Stomach (tissue), 4 donors: ENCODE measurements at regions not wholly inside any gene's neighbourhood (a gene's known extent, or its start where the extent isn't known, plus 50 kb on each side); places are given as distances from the start of the nearest gene placed in this dataset.

Source experiments
- CTCF ChIP-seq, 7 experiments: fragments of 450-650 bp in 4 of 7; fragments of 200-600 bp in 3 of 7; sonication (generic) in 3 of 7; IDR thresholded peaks; one replicate each; pipeline ENCODE4 v1.5.1; 2016 to 2019; ENCODE audit warnings: antibody characterized with exemption in 7 of 7, control low read depth in 2 of 7, mild to moderate bottlenecking in 1 of 7
- POLR2A ChIP-seq, 4 donors: fragments of 450-650 bp; IDR thresholded peaks; one replicate each; pipeline ENCODE4 v1.6.1; 2016; ENCODE audit warnings: antibody characterized with exemption in 4 of 4, control low read depth in 2 of 4, mild to moderate bottlenecking in 1 of 4, moderate library complexity in 1 of 4
- POLR2AphosphoS5 ChIP-seq, 3 donors: sonication (generic); formaldehyde crosslinking; IDR thresholded peaks; one replicate each; pipeline ENCODE4 v1.6.1; 2016; ENCODE audit warnings: antibody characterized with exemption in 3 of 3

- TF ChIP-seq POLR2AphosphoS5 (IDR thresholded peaks at IDR 0.05) (no peak), CTCF (IDR thresholded peaks at IDR 0.05) (no peak), POLR2A (IDR thresholded peaks at IDR 0.05) (no peak)
Measured at GRCh38 chr4:162803378-162803777, 363.3 kb downstream of the NAF1 start.
